CD4-positive, alpha-beta memory T cell (primary cell): ENCODE measurements at regions not wholly inside any gene's neighbourhood (a gene's known extent, or its start where the extent isn't known, plus 50 kb on each side); places are given as distances from the start of the nearest gene placed in this dataset.

Experiments
- CTCF ChIA-PET: fragments of 350-600 bp; sonication (Branson Sonifier 250); formaldehyde crosslinking; loops from one replicate; lab custom pipeline; 2021; ENCODE audit warnings: inconsistent platforms; ENCODE audit not compliant: partially characterized antibody; lab: Charles Lee
- POLR2A ChIA-PET: fragments of 350-600 bp; sonication (Branson Sonifier 250); formaldehyde crosslinking; loops from one replicate; lab custom pipeline; 2021; ENCODE audit not compliant: partially characterized antibody; lab: Charles Lee
- DNase-seq, 5 donors: peaks; one replicate each; pipeline versions ENCODE4 v3.0.0 to v3.0.0-alpha.2; 2020 to 2022; ENCODE audit warnings: mixed read lengths in 1 of 5
- H3K27ac ChIP-seq: one replicate; pipeline ENCODE4 v1.7.0; 2013; ENCODE audit warnings: low read depth, low read length
- H3K27me3 ChIP-seq: 2 replicates; pipeline ENCODE4 v1.7.0; 2013; ENCODE audit warnings: mild to moderate bottlenecking, low read length, moderate library complexity; ENCODE audit not compliant: insufficient read depth
- H3K36me3 ChIP-seq: 2 replicates; pipeline ENCODE4 v1.7.0; 2013; ENCODE audit warnings: mild to moderate bottlenecking, low read length, moderate library complexity; ENCODE audit not compliant: insufficient read depth
- H3K4me1 ChIP-seq: 2 replicates; pipeline ENCODE4 v1.7.0; 2013; ENCODE audit warnings: mild to moderate bottlenecking, low read length, moderate library complexity; ENCODE audit not compliant: insufficient read depth
- H3K4me3 ChIP-seq, 2 donors: one replicate each; pipeline ENCODE4 v1.7.0; 2013; ENCODE audit warnings: low read length in 2 of 2, mild to moderate bottlenecking in 1 of 2
- H3K9me3 ChIP-seq, 2 donors: one replicate each; pipeline ENCODE4 v1.7.0; 2013; ENCODE audit warnings: low read length in 2 of 2, control low read depth in 1 of 2; ENCODE audit not compliant: control insufficient read depth in 1 of 2
- H3K27ac Mint-ChIP-seq, 7 donors: one replicate each; pipeline ENCODE4 v1.8.0; 2020 to 2021; ENCODE audit warnings: mixed read lengths in 7 of 7, mild to moderate bottlenecking in 6 of 7, inconsistent platforms in 3 of 7, moderate library complexity in 3 of 7
- H3K27me3 Mint-ChIP-seq, 2 donors: one replicate each; pipeline ENCODE4 v1.8.0; 2020 to 2021; ENCODE audit warnings: mixed read lengths in 2 of 2
- H3K36me3 Mint-ChIP-seq, 2 donors: one replicate each; pipeline ENCODE4 v1.8.0; 2020 to 2021; ENCODE audit warnings: mixed read lengths in 2 of 2, inconsistent platforms in 1 of 2, mild to moderate bottlenecking in 1 of 2
- H3K4me1 Mint-ChIP-seq, 4 donors: one replicate each; pipeline ENCODE4 v1.8.0; 2020 to 2021; ENCODE audit warnings: mixed read lengths in 4 of 4, mild to moderate bottlenecking in 1 of 4
- H3K4me3 Mint-ChIP-seq, 8 donors: one replicate each; pipeline ENCODE4 v1.8.0; 2020 to 2021; ENCODE audit warnings: mixed read lengths in 8 of 8, mild to moderate bottlenecking in 7 of 8, moderate library complexity in 6 of 8, inconsistent platforms in 3 of 8
- H3K9me3 Mint-ChIP-seq, 8 donors: one replicate each; pipeline ENCODE4 v1.8.0; 2020 to 2021; ENCODE audit warnings: mixed read lengths in 8 of 8, mild to moderate bottlenecking in 5 of 8, inconsistent platforms in 3 of 8, moderate library complexity in 1 of 8
- intact Hi-C: fragments of 100-400 bp; cut with micrococcal nuclease; formaldehyde crosslinking; loops from one replicate; pipeline ENCODE4 v1.15.1; 2023

GRCh38 chr4:67236318-67236717 is 309.0 kb downstream of the CENPC start:
- no peaks in the 10 kb centered on the region for H3K4me1 Mint-ChIP-seq

GRCh38 chr4:67234296-67234695 is 311.0 kb downstream of the CENPC start:
- no peaks in the 10 kb centered on the region for H3K36me3 ChIP-seq
- no peaks in the 10 kb centered on the region for H3K27me3 ChIP-seq
- Mint-ChIP-seq H3K27ac (no peak overlapping the region), H3K4me1 (no peaks in the 10 kb centered on the region), H3K27me3 (peaks cover 0 to 2% of the 10 kb centered on the region in 2 donors), H3K4me3 (no peak overlapping the region), H3K9me3 (peaks cover 0 to 7% (median 0%) of the 10 kb centered on the region in 8 donors), H3K36me3 (no peaks in the 10 kb centered on the region)
- intact Hi-C loops, result no loop called here
- no peak for DNase-seq
- CTCF ChIA-PET, result no interaction called here
- no peaks in the 10 kb centered on the region for H3K9me3 ChIP-seq
- no peak overlapping the region for H3K27ac ChIP-seq
- H3K4me1 ChIP-seq, result no peaks in the 10 kb centered on the region
- POLR2A ChIA-PET, result no interaction called here
- no peak overlapping the region for H3K4me3 ChIP-seq

More at GRCh38 chr4:67236318-67236717, 309.0 kb downstream of the CENPC start:
- POLR2A ChIA-PET, result no interaction called here
- no peaks in the 10 kb centered on the region for H3K36me3 Mint-ChIP-seq
- no peak overlapping the region for H3K27ac ChIP-seq
- no peak overlapping the region for H3K4me3 ChIP-seq
- no peak overlapping the region for H3K4me3 Mint-ChIP-seq
- H3K27me3 ChIP-seq, result no peaks in the 10 kb centered on the region
- H3K27me3 Mint-ChIP-seq, result peaks cover 0 to 2% of the 10 kb centered on the region in 2 donors
- H3K27ac Mint-ChIP-seq, result no peak overlapping the region
- H3K9me3 Mint-ChIP-seq, result peaks cover 0 to 7% (median 0%) of the 10 kb centered on the region in 8 donors
- intact Hi-C loops, result no loop called here
- no peak for DNase-seq
- H3K9me3 ChIP-seq, result no peaks in the 10 kb centered on the region
- CTCF ChIA-PET, result no interaction called here
- no peaks in the 10 kb centered on the region for H3K4me1 ChIP-seq
- no peaks in the 10 kb centered on the region for H3K36me3 ChIP-seq

GRCh38 chr4:67229148-67229547 is 316.2 kb downstream of the CENPC start:
- H3K36me3 Mint-ChIP-seq, result no peaks in the 10 kb centered on the region
- no peak overlapping the region for H3K4me3 ChIP-seq
- H3K27ac ChIP-seq, result no peak overlapping the region
- intact Hi-C loops, result no loop called here
- ChIA-PET POLR2A (no interaction called here), CTCF (no interaction called here)
- no peaks in the 10 kb centered on the region for H3K36me3 ChIP-seq
- H3K27ac Mint-ChIP-seq, result no peak overlapping the region
- H3K27me3 Mint-ChIP-seq, result no peaks in the 10 kb centered on the region
- H3K4me3 Mint-ChIP-seq, result no peak overlapping the region
- peaks cover 0 to 4% (median 0%) of the 10 kb centered on the region in 8 donors for H3K9me3 Mint-ChIP-seq
- no peaks in the 10 kb centered on the region for H3K27me3 ChIP-seq
- no peaks in the 10 kb centered on the region for H3K4me1 Mint-ChIP-seq
- H3K4me1 ChIP-seq, result no peaks in the 10 kb centered on the region
- no peaks in the 10 kb centered on the region for H3K9me3 ChIP-seq
- DNase-seq, result no peak

- Mint-ChIP-seq H3K9me3 (peaks cover 0 to 4% (median 0%) of the 10 kb centered on the region in 8 donors), H3K4me3 (no peak overlapping the region), H3K27ac (no peak overlapping the region), H3K4me1 (no peaks in the 10 kb centered on the region), H3K36me3 (no peaks in the 10 kb centered on the region), H3K27me3 (no peaks in the 10 kb centered on the region)
- H3K36me3 ChIP-seq, result no peaks in the 10 kb centered on the region
- no peak overlapping the region for H3K27ac ChIP-seq
- DNase-seq, result no peak
- H3K27me3 ChIP-seq, result no peaks in the 10 kb centered on the region
- H3K4me1 ChIP-seq, result no peaks in the 10 kb centered on the region
- intact Hi-C loops, result no loop called here
- H3K9me3 ChIP-seq, result no peaks in the 10 kb centered on the region
- H3K4me3 ChIP-seq, result no peak overlapping the region
- ChIA-PET POLR2A (no interaction called here), CTCF (no interaction called here)
Measured at GRCh38 chr4:67220861-67221260, 324.4 kb downstream of the CENPC start.

- H3K27me3 Mint-ChIP-seq, result no peaks in the 10 kb centered on the region
- POLR2A ChIA-PET, result no interaction called here
- H3K4me3 ChIP-seq, result no peak overlapping the region
- H3K9me3 Mint-ChIP-seq, result peaks cover 0 to 4% (median 0%) of the 10 kb centered on the region in 8 donors
- H3K4me3 Mint-ChIP-seq, result no peak overlapping the region
- H3K27ac ChIP-seq, result no peak overlapping the region
- CTCF ChIA-PET, result no interaction called here
- H3K27ac Mint-ChIP-seq, result no peak overlapping the region
- no peak for DNase-seq
- H3K9me3 ChIP-seq, result no peaks in the 10 kb centered on the region
- H3K4me1 Mint-ChIP-seq, result no peaks in the 10 kb centered on the region
- no peaks in the 10 kb centered on the region for H3K36me3 ChIP-seq
- intact Hi-C loops, result no loop called here
- H3K27me3 ChIP-seq, result no peaks in the 10 kb centered on the region
- no peaks in the 10 kb centered on the region for H3K36me3 Mint-ChIP-seq
- no peaks in the 10 kb centered on the region for H3K4me1 ChIP-seq
Measured at GRCh38 chr4:67218883-67219282, 326.4 kb downstream of the CENPC start.

- Mint-ChIP-seq H3K4me1 (no peaks in the 10 kb centered on the region), H3K27ac (no peak overlapping the region), H3K9me3 (peaks cover 0 to 6% (median 1%) of the 10 kb centered on the region in 8 donors), H3K36me3 (no peaks in the 10 kb centered on the region), H3K27me3 (no peaks in the 10 kb centered on the region), H3K4me3 (no peak overlapping the region)
- ChIA-PET POLR2A (no interaction called here), CTCF (no interaction called here)
- H3K27me3 ChIP-seq, result no peaks in the 10 kb centered on the region
- H3K36me3 ChIP-seq, result no peaks in the 10 kb centered on the region
- intact Hi-C loops, result no loop called here
- no peak for DNase-seq
- no peaks in the 10 kb centered on the region for H3K4me1 ChIP-seq
- H3K4me3 ChIP-seq, result no peak overlapping the region
- H3K27ac ChIP-seq, result no peak overlapping the region
- H3K9me3 ChIP-seq, result no peaks in the 10 kb centered on the region
Measured at GRCh38 chr4:67207941-67208441, 337.3 kb downstream of the CENPC start.

GRCh38 chr4:67204441-67204840 is 340.9 kb downstream of the CENPC start:
- CTCF ChIA-PET, result no interaction called here
- H3K9me3 Mint-ChIP-seq, result peaks cover 0 to 6% (median 0%) of the 10 kb centered on the region in 8 donors
- H3K4me3 Mint-ChIP-seq, result no peak overlapping the region
- Histone ChIP-seq H3K9me3 (no peaks in the 10 kb centered on the region), H3K27me3 (no peaks in the 10 kb centered on the region), H3K36me3 (no peaks in the 10 kb centered on the region), H3K4me1 (no peaks in the 10 kb centered on the region), H3K27ac (no peak overlapping the region), H3K4me3 (no peak overlapping the region)
- no peak overlapping the region for H3K27ac Mint-ChIP-seq
- no peaks in the 10 kb centered on the region for H3K36me3 Mint-ChIP-seq
- H3K4me1 Mint-ChIP-seq, result no peaks in the 10 kb centered on the region
- no peak for DNase-seq
- intact Hi-C loops, result no loop called here
- POLR2A ChIA-PET, result no interaction called here
- H3K27me3 Mint-ChIP-seq, result no peaks in the 10 kb centered on the region

- POLR2A ChIA-PET, result no interaction called here
- H3K27me3 Mint-ChIP-seq, result no peaks in the 10 kb centered on the region
- no peak overlapping the region for H3K4me3 Mint-ChIP-seq
- no peak overlapping the region for H3K27ac Mint-ChIP-seq
- no peaks in the 10 kb centered on the region for H3K4me1 Mint-ChIP-seq
- no peak overlapping the region for H3K27ac ChIP-seq
- no peaks in the 10 kb centered on the region for H3K27me3 ChIP-seq
- no peaks in the 10 kb centered on the region for H3K9me3 ChIP-seq
- no peaks in the 10 kb centered on the region for H3K36me3 Mint-ChIP-seq
- CTCF ChIA-PET, result no interaction called here
- H3K9me3 Mint-ChIP-seq, result peaks cover 0 to 3% (median 0%) of the 10 kb centered on the region in 8 donors
- intact Hi-C loops, result no loop called here
- DNase-seq, result no peak
- H3K36me3 ChIP-seq, result no peaks in the 10 kb centered on the region
- H3K4me1 ChIP-seq, result no peaks in the 10 kb centered on the region
- no peak overlapping the region for H3K4me3 ChIP-seq
Measured at GRCh38 chr4:67201334-67201733, 344.0 kb downstream of the CENPC start.
